Suprapubic skin (tissue), 3 donors: ENCODE measurements at regions not wholly inside any gene's neighbourhood (a gene's known extent, or its start where the extent isn't known, plus 50 kb on each side); places are given as distances from the start of the nearest gene placed in this dataset.

Source experiments
- EP300 ChIP-seq: sonication (generic); formaldehyde crosslinking; IDR thresholded peaks from one replicate; pipeline ENCODE4 v1.6.1; 2017; ENCODE audit warnings: antibody characterized with exemption
- POLR2A ChIP-seq, 2 donors: fragments of 450-650 bp; IDR thresholded peaks; one replicate each; pipeline ENCODE4 v1.6.1; 2017; ENCODE audit warnings: antibody characterized with exemption in 2 of 2, mild to moderate bottlenecking in 2 of 2, moderate library complexity in 2 of 2
- TF ChIP-seq, protein P1 (sequence below), 2 donors: fragments of 200-600 bp in 1 of 2; fragments of 450-650 bp in 1 of 2; sonication (generic) in 1 of 2; IDR thresholded peaks; one replicate each; pipeline ENCODE4 v1.5.1; 2016 to 2019; ENCODE audit warnings: antibody characterized with exemption in 2 of 2, mild to moderate bottlenecking in 1 of 2, moderate library complexity in 1 of 2

DNA sequence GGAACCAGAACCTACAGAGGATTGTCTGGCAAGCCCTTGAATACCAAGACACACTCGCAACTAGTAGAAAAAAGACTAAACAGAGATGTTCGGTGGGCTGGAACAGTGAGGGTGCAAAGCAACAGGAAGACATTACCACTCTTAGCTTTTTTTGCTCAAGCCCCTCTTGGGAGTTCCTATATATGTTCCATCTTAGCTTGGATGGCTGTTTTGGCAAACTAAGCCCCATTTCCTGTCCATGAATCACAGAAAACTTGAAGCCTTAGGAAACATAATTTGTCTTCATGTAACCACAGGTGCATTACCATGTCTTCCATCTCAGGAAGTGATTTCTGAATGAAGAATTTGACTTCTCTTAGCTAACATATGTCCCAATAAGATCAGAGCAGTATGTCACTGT lies 446.3 kb downstream of the OLFM4 start:
- TF ChIP-seq POLR2A (IDR thresholded peaks at IDR 0.05): no peak
- TF ChIP-seq, protein P1, sequence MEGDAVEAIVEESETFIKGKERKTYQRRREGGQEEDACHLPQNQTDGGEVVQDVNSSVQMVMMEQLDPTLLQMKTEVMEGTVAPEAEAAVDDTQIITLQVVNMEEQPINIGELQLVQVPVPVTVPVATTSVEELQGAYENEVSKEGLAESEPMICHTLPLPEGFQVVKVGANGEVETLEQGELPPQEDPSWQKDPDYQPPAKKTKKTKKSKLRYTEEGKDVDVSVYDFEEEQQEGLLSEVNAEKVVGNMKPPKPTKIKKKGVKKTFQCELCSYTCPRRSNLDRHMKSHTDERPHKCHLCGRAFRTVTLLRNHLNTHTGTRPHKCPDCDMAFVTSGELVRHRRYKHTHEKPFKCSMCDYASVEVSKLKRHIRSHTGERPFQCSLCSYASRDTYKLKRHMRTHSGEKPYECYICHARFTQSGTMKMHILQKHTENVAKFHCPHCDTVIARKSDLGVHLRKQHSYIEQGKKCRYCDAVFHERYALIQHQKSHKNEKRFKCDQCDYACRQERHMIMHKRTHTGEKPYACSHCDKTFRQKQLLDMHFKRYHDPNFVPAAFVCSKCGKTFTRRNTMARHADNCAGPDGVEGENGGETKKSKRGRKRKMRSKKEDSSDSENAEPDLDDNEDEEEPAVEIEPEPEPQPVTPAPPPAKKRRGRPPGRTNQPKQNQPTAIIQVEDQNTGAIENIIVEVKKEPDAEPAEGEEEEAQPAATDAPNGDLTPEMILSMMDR (IDR thresholded peaks at IDR 0.05): no peak
- no peak for TF ChIP-seq EP300
